Neural cell (in vitro differentiated cells): ENCODE measurements at regions not wholly inside any gene's neighbourhood (a gene's known extent, or its start where the extent isn't known, plus 50 kb on each side); places are given as distances from the start of the nearest gene placed in this dataset.

Source experiments
- EP300 ChIP-seq: fragments of 450-650 bp; conservative IDR thresholded peaks from 2 replicates; pipeline ENCODE4 v1.6.1; 2014; ENCODE audit warnings: antibody characterized with exemption, mild to moderate bottlenecking, moderate library complexity; ENCODE audit not compliant: poor library complexity, severe bottlenecking
- EZH2 ChIP-seq: fragments of 200-600, 300-800 bp; shearing (Covaris generic), sonication (generic); IDR thresholded peaks from 2 replicates; pipeline ENCODE4 v1.6.1; 2014; ENCODE audit warnings: antibody characterized with exemption, low read length, borderline replicate concordance, mild to moderate bottlenecking; ENCODE audit not compliant: insufficient read depth, poor library complexity, severe bottlenecking
- POLR2AphosphoS5 ChIP-seq: IDR thresholded peaks from 2 replicates; pipeline ENCODE4 v1.6.1; 2012
- RAD21 ChIP-seq: fragments of 450-650 bp; conservative IDR thresholded peaks from 2 replicates; pipeline ENCODE4 v1.6.1; 2014; ENCODE audit warnings: antibody characterized with exemption, mild to moderate bottlenecking, moderate library complexity
- REST ChIP-seq: IDR thresholded peaks from 2 replicates; pipeline ENCODE4 v1.6.1; 2012; ENCODE audit warnings: borderline replicate concordance
- SMC3 ChIP-seq: fragments of 450-650 bp; conservative IDR thresholded peaks from 2 replicates; pipeline ENCODE4 v1.6.1; 2014; ENCODE audit warnings: antibody characterized with exemption, mild to moderate bottlenecking, moderate library complexity; ENCODE audit not compliant: poor library complexity
- TAF1 ChIP-seq: IDR thresholded peaks from 2 replicates; pipeline ENCODE4 v1.6.1; 2012; ENCODE audit warnings: low read depth
- TF ChIP-seq, protein P1 (sequence below): fragments of 450-650 bp; IDR thresholded peaks from 2 replicates; pipeline ENCODE4 v1.5.1; 2014; ENCODE audit warnings: antibody characterized with exemption, mild to moderate bottlenecking, moderate library complexity; ENCODE audit not compliant: poor library complexity, severe bottlenecking

- TF ChIP-seq, protein P1, sequence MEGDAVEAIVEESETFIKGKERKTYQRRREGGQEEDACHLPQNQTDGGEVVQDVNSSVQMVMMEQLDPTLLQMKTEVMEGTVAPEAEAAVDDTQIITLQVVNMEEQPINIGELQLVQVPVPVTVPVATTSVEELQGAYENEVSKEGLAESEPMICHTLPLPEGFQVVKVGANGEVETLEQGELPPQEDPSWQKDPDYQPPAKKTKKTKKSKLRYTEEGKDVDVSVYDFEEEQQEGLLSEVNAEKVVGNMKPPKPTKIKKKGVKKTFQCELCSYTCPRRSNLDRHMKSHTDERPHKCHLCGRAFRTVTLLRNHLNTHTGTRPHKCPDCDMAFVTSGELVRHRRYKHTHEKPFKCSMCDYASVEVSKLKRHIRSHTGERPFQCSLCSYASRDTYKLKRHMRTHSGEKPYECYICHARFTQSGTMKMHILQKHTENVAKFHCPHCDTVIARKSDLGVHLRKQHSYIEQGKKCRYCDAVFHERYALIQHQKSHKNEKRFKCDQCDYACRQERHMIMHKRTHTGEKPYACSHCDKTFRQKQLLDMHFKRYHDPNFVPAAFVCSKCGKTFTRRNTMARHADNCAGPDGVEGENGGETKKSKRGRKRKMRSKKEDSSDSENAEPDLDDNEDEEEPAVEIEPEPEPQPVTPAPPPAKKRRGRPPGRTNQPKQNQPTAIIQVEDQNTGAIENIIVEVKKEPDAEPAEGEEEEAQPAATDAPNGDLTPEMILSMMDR, result no peak
- TF ChIP-seq EZH2, result no peak
- TF ChIP-seq RAD21, result no peak
- no peak for TF ChIP-seq EP300
- no peak for TF ChIP-seq POLR2AphosphoS5
- no peak for TF ChIP-seq SMC3
- TF ChIP-seq REST, result no peak
- no peak for TF ChIP-seq TAF1
These were observed 683.8 kb upstream of the ANKRD30A start for GRCh38 chr10:36441557-36441956.
